NCI-H128 (cell line): ENCODE measurements at regions not wholly inside any gene's neighbourhood (a gene's known extent, or its start where the extent isn't known, plus 50 kb on each side); places are given as distances from the start of the nearest gene placed in this dataset.
"Not testable (repeated sequence)": the region's sequence is repeated elsewhere in the genome, so short reads cannot be mapped to it uniquely, and the experiment has no call there.

Experiments used
- DNase-seq: peaks from one replicate; lab custom pipeline; 2025; ENCODE audit not compliant: unreplicated experiment; lab: John Stamatoyannopoulos, UW

GRCh38 chr9:31744589-31744988 is 639.9 kb upstream of the ACO1 start:
- no peak for DNase-seq

DNA sequence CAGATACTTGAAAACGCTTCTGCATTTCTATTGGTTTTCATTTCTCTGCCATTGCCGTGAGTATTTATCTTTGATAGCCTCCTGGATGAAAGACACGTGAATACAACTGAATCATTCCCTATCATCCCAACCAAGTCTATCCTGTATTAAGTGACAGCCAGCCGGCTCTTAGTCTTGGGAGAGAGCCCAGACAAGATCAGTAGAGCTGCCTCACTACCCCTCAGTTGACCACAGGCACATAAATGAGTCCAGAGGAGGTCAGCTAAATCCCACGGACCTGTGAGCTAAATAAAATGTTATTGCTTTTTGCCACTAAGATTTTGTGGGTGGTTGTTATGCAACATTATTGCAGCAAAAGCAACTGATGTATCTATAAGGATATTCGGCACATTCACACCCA is 639.0 kb upstream of the ACO1 start:
- no peak for DNase-seq

DNA sequence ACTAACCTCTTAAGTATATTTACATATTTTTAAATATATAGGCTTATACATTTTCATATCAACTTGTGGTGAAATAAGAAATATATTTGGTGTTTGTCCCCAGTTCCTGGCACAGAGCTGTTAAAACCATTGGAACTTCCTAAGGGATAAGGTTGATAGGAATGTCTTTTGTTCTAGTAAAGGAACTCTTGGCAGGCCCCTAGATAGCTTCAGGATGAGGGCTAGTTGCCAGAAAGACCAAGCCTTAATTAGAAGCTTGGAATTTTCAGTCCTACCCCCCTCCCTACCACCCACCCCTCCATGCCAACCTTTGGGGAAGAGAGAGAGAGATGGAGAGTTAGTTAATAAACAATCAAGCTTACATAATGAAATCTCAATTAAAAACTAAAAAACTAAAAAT is 638.6 kb upstream of the ACO1 start:
- DNase-seq, result no peak

- no peak for DNase-seq
Observed at GRCh38 chr9:31753756-31754155, 630.7 kb upstream of the ACO1 start.

GRCh38 chr9:31759703-31760102 is 624.7 kb upstream of the ACO1 start:
- no peak for DNase-seq

GRCh38 chr9:31774021-31774420 is 610.4 kb upstream of the ACO1 start:
- DNase-seq, result not testable (repeated sequence)

DNA sequence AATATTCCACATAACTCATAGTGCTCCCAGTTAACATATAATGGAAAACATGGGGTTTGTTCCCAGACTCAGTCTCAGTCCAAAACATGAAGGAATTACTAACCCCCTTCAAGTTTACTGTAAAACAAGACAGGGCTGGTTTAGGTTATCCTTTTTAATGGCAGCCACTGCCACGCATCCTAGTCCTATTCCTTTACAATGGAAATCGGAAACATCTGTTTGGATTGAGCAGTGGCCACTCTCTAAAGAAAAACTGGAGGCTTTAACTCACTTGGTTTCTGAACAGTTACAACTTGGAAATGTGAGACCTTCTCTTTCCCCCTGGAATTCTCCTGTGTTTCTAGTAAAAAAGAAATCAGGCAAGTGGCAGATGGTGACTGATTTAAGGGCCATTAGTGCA is 609.9 kb upstream of the ACO1 start:
- peak; percentile 45 for DNase-seq

DNA sequence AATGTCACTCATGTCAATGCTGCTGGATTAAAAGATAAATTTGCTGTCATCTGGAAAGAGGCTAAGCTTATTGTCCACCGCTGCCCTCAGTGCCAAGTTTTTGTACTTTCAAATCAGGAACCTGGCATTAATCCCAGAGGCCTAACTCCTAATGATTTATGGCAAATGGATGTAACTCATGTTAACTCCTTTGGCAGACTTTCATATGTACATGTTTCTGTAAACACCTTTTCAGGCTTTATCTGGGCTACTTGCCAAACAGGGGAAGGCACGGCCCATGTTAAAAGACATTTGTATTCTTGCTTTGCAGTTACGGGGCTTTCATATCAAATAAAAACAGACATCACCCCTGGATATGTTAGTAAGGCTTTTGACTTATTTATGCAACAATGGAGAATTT is 608.0 kb upstream of the ACO1 start:
- peak; percentile 95 for DNase-seq

GRCh38 chr9:31783491-31783890 is 601.0 kb upstream of the ACO1 start:
- no peak for DNase-seq

DNA sequence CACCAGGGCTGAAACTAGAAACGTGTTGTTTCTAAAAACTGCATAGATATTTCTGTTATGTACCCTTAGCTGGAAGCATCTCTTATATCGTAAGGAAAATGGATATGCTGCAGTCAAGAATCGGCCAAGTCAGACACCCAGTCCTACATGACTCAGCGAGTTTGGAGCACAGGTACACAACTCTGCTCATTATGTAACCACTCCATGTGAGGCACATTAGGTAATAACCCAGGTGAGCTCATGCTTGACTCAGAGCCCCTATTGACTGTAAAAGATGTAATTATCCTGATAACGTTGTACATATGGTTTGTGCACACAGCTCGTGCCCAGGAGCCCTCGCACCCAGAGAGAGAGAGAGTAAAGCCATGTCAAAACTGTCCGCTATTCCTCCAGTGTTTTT is 593.7 kb upstream of the ACO1 start:
- no peak for DNase-seq

DNA sequence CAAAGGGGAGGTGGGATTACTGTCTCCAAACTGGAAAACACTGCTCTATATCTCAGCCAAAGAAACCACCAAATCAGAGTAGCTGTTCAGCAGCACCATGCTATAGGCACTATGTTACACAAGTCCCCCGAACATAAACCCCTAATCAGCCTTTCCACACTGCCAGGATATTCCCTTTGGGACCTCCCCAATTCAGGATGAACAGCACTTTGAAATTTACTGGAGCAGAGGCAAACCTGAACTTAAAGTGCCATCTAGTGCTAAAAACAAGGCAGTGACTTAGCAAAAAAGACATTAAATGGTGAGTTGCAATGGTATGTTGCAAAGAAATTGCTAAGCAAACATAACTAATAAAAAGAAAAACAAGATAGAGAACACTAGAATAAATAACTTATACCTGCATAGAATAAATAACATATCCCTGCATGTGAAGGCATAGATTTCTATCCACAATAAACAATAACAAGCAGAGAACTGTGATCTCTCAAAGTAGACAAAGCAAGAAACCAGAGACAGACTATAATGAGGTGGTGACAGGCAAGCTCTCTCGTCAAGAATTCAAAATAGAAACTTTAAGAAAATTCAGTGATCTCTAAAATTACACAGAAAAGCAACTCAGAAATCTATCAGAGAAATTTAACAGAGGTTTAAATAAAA is 584.4 kb upstream of the ACO1 start:
- peak; percentile 45 for DNase-seq

- no peak for DNase-seq
Observed at GRCh38 chr9:31807574-31808256, 576.7 kb upstream of the ACO1 start.

- no peak for DNase-seq
Observed at GRCh38 chr9:31808766-31809165, 575.7 kb upstream of the ACO1 start.

DNA sequence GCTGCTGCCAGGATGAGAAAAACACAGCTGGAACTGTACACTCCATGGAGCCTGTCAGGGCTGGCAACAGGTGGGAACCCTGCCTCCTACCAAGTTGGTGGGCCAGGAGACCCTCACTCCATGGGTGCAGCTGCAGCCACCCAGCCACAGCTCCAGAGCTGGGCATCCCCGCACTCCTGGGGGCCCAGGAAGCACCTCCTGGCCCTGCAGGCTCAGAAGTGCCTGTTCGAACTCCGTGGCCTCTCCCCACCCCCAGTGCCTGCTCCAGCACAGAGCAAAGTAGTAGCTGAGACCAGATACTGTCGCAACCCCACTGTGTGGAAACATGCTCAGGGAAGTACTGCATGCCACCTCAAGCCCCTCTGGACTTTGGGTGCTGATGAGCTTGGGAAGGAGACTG is 564.0 kb upstream of the ACO1 start:
- no peak for DNase-seq

DNA sequence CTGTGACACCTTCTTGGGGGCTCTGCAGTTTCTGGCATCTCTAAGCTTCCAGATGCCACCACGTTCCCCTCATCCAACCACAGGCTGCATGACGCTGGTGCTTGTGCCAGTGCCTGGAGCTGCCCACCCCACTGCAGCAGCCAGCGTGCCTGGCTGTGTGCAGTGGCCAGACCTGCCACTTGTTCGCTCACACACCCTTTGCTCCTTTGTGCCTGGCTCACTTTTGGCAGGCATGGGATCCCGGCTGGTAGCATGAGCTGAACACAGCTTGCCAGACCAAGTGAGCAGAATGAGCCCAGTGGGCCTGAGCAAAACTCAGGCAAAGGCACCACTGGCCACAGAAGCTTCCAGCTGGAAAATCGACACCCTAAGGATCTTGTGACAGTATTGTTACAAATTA is 562.9 kb upstream of the ACO1 start:
- DNase-seq, result no peak

DNA sequence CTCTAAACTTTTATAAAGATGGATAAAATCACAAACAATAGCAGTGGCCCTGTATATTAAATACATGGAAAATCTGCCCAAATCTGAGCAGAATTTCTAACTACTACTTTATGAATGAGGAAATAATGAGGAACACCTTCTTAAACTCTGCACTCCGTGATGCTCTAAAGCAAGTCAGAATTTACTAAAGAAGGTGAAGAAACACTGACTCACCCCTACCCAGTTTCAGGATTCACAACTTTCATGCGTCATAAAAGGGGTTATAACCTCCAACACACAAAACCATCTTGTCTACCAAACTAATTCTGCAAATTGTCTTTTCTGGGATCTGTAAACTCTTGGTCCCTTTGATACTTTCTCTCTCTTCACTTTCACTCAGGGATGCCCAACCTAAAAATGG is 561.1 kb upstream of the ACO1 start:
- no peak for DNase-seq

GRCh38 chr9:31824860-31825259 is 559.6 kb upstream of the ACO1 start:
- DNase-seq, result no peak

DNA sequence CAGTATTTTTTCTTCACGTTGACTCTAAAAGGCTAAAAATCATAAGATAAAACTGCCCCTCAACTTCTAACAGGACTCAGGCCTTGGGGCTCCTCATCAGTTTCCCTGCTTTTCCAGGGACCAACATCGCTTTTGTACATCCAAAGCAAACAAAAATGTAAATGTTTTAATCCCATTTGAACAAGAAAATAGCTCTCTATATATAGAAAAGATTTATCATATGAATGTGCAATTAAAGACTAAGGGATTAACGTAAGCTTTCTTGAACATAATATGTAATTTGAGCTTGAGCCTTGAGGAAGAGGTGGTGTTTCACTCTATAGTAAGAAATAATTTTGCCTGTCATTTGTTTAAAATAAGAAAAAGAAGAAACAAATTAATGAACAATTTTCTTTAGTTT is 547.2 kb upstream of the ACO1 start:
- no peak for DNase-seq

DNA sequence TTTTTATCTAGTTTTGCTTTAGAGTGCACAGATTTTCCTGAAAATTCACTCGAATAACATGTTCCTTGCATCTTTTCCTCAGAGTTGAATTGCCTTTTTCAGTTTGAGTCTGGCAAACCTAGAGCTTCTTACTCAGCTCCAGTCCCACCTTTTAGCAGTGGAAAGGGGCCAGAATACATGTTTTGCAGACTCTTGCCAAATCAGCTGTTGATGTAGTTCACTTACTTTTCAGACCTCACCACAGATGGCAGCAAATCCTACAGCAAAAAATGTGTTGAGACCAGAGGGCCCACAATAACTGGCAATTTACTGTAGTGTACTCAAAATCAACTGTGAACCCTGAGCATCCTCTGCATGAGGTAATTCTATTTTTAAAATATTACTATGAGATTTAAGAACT is 545.2 kb upstream of the ACO1 start:
- DNase-seq, result no peak

- DNase-seq, result no peak
Observed at GRCh38 chr9:31840702-31841101, 543.7 kb upstream of the ACO1 start.

GRCh38 chr9:31847963-31848362 is 536.5 kb upstream of the ACO1 start:
- no peak for DNase-seq

DNA sequence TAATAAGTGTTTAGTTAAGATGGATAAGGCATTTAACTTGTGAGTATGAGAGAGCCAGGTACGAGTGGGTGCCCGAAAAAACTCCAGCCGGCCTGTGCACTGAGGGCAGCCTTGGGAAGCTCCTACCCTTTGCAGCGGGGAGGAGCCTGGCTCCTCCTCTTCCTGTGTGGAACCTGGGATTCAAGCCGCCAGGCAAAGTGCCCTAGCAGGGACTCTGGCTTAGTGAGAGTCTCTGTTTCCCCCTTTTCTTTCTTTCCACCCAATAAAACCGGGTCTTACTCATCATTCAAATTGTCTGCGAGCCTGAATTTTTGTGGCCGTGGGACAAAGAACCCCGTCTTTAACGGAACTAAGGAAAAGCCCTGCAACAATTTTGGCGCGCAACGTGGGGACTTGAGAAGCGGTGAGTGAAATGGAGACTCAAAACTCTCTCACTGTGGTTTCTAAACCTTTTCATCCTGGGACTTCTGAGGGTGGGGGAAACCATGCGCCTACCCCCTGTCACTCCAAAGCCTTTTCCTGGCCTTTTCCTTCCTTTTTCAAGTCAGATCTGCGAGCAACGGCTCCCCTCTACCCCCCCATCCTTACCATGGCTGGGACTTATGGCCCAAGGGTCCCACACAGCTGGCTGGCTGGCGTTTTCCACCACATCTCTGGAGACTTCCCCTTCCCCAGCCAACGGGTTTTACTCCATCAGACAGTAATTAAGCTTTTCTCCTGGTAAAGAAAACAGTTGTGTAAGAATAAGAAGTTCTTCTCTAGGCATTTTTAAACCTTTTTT is 535.7 kb upstream of the ACO1 start:
- no peak for DNase-seq
